Fibroblast of pulmonary artery (primary cell): ENCODE measurements at regions not wholly inside any gene's neighbourhood (a gene's known extent, or its start where the extent isn't known, plus 50 kb on each side); places are given as distances from the start of the nearest gene placed in this dataset.

Experiments
- DNase-seq: peaks from one replicate; pipeline ENCODE4 v3.0.0-alpha.2; 2010; ENCODE audit warnings: low read depth
- H3K4me3 ChIP-seq: replicated peaks from 2 replicates; pipeline ENCODE4 v1.5.1; 2011; ENCODE audit warnings: low read depth, mild to moderate bottlenecking, control low read depth, low read length, moderate library complexity
- TF ChIP-seq, protein P1 (sequence below): IDR thresholded peaks from 2 replicates; pipeline ENCODE4 v1.5.1; 2011; ENCODE audit warnings: mild to moderate bottlenecking, control low read depth, low read length, inconsistent platforms; ENCODE audit errors: missing control alignments

DNA sequence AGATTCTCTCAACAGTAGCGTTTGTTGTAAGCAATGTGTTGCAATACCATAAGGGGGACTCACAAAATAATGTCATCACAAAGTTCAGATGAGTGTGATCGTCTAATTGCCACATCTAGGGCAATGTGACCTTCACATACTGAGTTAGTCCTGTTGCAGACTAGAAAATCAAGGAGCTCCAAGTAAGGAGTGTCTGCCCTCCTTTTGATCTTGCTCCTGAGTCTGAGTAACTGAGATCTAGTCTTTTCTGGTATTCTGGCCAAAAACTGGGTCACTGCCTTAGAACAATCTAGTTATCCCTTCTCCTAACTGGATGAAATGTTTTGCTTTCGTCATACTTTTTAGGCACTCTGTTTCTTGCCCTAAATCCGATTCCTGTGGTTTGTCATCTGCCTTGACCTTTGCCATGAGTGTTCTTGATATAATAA is 712.1 kb downstream of the CDH11 start:
- H3K4me3 ChIP-seq = no peak overlapping the region
- DNase-seq = no peak
- TF ChIP-seq, protein P1, sequence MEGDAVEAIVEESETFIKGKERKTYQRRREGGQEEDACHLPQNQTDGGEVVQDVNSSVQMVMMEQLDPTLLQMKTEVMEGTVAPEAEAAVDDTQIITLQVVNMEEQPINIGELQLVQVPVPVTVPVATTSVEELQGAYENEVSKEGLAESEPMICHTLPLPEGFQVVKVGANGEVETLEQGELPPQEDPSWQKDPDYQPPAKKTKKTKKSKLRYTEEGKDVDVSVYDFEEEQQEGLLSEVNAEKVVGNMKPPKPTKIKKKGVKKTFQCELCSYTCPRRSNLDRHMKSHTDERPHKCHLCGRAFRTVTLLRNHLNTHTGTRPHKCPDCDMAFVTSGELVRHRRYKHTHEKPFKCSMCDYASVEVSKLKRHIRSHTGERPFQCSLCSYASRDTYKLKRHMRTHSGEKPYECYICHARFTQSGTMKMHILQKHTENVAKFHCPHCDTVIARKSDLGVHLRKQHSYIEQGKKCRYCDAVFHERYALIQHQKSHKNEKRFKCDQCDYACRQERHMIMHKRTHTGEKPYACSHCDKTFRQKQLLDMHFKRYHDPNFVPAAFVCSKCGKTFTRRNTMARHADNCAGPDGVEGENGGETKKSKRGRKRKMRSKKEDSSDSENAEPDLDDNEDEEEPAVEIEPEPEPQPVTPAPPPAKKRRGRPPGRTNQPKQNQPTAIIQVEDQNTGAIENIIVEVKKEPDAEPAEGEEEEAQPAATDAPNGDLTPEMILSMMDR = no peak

DNA sequence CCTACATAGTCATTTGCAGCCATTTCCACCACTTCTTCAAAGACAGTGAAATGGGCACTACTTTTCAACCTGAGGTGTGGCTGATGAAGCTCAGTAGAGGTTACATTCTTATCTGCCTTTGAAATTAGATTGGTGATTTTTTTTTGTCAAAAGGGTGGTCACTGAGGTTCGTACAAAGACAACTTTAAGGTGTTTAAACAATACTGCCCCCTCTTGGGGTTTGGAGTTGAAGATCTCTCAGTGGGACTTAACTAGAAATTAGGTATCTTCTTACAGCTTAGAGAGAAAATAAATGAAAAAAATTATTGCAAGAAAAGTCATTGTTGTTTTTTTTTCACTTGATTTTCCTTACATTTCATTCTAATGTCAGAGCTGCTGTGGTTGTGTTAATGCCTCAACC is 713.2 kb downstream of the CDH11 start:
- H3K4me3 ChIP-seq = no peak overlapping the region
- TF ChIP-seq, protein P1 = no peak
- DNase-seq = no peak

DNA sequence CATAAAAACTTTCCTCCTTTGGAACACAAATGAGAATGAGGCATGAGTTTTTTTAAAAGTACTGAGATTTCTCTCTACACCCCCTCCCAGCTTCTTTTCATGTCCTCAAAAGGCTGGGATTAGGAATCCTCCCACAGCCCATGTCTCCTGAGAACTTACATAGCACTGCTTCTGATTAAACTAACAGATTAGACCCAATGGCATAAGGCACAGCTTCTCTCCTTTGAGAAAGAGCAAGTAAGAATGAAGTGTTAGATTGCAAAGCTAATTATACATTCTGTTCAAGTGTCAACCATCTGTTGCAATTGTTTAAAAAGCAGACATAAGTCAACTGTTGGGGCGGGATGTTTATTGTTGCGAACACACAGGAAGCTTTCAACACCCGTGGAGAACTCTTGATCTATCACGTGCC is 715.1 kb downstream of the CDH11 start:
- TF ChIP-seq, protein P1 = no peak
- DNase-seq = no peak

DNA sequence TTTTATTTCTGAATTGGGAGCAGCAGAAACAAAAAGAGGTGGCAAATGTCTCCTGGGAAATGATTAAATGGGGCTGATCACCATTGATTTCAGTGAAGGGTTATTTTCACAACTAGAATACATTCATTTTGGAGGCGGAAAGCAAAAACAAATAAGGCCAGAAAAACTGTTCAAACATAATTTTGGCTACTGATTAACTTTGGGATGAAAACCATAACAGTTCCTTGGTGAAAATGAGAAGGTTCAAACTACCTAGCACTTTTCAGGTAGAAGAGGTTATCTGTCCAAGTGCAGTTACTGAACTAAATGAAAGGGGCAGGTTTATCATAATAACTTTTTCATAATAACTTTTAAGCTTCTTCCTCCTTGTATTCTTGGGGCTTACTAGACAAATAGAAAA is 718.5 kb downstream of the CDH11 start:
- no peak overlapping the region for H3K4me3 ChIP-seq
- TF ChIP-seq, protein P1 = no peak
- DNase-seq = no peak

More for the DNA sequence above, 715.1 kb downstream of the CDH11 start:
- no peak overlapping the region for H3K4me3 ChIP-seq

DNA sequence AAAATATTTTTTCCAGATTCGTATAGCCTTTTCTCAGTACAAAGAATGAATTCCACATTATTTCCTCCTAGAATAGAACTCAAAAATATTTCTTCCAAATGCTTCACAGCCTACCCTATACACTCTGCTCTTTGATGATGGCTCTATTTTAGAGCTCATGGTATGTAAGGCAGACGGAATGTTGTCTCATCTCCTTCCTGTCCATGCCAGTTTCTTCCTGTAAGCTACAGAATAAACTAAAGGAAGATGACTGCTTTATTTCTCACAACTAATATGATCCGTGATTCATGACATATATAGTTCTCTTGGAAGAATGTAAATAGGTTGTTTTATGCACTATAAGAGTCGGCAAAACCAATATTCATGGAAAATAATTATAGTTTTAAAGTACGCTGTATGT is 723.1 kb downstream of the CDH11 start:
- no peak overlapping the region for H3K4me3 ChIP-seq
- TF ChIP-seq, protein P1 = no peak
- no peak for DNase-seq

DNA sequence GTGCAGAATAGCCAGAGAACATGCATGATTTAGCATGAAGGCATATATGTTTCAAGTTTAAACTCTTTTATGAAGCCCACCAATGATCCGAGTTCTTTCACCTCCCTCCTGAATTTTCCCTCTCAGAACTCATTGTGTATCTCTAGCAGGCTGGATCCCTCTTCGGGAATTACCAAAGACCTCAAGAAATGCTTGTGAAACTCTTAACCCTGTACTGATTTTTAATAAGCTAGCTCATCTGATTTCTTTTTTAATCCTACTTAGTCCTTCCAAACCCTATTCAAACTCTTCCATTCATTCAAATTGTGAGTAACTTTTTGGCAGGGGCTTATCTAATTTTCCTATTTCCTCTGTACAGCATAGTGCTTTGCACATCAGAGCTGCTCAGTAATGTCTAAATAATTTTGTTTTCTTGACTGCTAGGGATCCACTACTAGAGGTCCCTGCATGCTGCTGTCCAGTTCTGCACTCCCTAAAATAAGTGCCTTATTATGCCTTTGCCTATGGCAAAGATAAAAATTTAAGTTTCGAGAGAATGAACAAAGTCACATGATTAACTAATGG is 723.8 kb downstream of the CDH11 start:
- TF ChIP-seq, protein P1 = no peak
- peak; percentile 86 for DNase-seq
- H3K4me3 ChIP-seq = no peak overlapping the region

DNA sequence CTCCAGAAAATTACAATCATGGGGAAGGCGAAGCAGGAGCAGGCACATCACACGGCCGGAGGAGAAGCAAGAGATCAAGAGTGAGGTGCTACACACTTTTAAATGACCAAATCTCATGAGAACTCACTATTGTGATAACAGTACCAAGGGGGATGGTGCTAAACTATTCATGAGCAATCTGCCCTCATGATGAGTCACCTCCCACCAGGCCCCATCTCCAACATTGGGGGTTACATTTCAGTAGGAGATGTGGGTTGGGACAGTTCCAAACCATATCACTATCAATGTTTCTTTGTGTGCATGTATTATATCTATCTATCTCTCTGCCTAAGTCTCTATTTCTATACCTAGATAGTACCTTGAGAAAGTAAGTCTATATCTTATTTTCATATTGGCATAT is 724.8 kb downstream of the CDH11 start:
- DNase-seq = no peak
- no peak overlapping the region for H3K4me3 ChIP-seq
- TF ChIP-seq, protein P1 = no peak
